AG10803 (cell line): ENCODE measurements at regions not wholly inside any gene's neighbourhood (a gene's known extent, or its start where the extent isn't known, plus 50 kb on each side); places are given as distances from the start of the nearest gene placed in this dataset.
"Not testable (repeated sequence)": the region's sequence is repeated elsewhere in the genome, so short reads cannot be mapped to it uniquely, and the experiment has no call there.

ENCODE experiments used
- DNase-seq: peaks from one replicate; pipeline ENCODE4 v3.0.0; 2010; ENCODE audit warnings: low read depth
- H3K4me3 ChIP-seq: 2 replicates; pipeline ENCODE4 v1.5.1; 2011; ENCODE audit warnings: mild to moderate bottlenecking, low read length, control low read depth
- TF ChIP-seq, protein P1 (sequence below): conservative IDR thresholded peaks from 2 replicates; pipeline ENCODE4 v1.5.1; 2011; ENCODE audit warnings: mild to moderate bottlenecking, low read length, control low read depth, inconsistent platforms

DNA sequence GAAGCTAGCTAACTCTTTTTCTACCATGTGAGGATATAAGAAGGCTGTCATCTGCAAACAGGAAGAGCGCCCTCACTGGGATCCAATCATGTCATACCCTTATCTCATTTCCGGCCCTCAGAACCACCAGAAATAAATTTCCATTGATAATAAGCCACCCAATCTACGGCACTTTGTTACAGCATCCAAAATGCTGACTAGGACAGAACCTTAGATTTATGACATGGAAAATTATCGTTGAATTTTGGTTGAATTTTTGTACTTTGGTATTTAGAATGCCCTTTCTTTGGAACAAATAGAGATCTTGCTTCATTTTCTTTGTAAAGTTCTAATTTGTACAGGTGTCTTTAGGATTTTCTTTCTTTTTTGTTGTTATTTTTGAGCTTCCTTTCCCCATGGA lies 53.3 kb upstream of the CYLC2 start:
- TF ChIP-seq, protein P1, sequence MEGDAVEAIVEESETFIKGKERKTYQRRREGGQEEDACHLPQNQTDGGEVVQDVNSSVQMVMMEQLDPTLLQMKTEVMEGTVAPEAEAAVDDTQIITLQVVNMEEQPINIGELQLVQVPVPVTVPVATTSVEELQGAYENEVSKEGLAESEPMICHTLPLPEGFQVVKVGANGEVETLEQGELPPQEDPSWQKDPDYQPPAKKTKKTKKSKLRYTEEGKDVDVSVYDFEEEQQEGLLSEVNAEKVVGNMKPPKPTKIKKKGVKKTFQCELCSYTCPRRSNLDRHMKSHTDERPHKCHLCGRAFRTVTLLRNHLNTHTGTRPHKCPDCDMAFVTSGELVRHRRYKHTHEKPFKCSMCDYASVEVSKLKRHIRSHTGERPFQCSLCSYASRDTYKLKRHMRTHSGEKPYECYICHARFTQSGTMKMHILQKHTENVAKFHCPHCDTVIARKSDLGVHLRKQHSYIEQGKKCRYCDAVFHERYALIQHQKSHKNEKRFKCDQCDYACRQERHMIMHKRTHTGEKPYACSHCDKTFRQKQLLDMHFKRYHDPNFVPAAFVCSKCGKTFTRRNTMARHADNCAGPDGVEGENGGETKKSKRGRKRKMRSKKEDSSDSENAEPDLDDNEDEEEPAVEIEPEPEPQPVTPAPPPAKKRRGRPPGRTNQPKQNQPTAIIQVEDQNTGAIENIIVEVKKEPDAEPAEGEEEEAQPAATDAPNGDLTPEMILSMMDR, result no peak
- no peak overlapping the region for H3K4me3 ChIP-seq
- DNase-seq, result no peak

- TF ChIP-seq, protein P1, result no peak
- H3K4me3 ChIP-seq, result no peak overlapping the region
- DNase-seq, result no peak
These were observed 72.6 kb upstream of the CYLC2 start for GRCh38 chr9:102922526-102922925.

GRCh38 chr9:102911185-102911584 lies 83.9 kb upstream of the CYLC2 start:
- DNase-seq, result no peak
- H3K4me3 ChIP-seq, result no peak overlapping the region
- TF ChIP-seq, protein P1, result no peak

DNA sequence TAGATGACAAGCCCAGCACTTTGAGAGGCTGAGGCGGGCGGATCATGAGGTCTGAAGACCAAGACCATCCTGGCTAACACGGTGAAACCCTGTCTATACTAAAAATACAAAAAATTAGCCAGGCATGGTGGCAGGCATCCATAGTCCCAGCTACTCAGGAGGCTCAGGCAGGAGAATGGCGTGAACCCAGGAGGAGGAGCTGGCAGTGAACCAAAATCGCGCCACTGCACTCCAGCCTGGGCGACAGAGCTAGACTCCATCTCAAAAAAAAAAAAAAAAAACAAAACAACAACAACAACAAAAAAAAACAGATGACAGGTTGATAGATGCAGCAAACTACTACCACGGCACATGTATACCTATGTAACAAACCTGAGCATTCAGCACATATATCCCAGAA lies 89.3 kb upstream of the CYLC2 start:
- H3K4me3 ChIP-seq, DNase-seq: not testable (repeated sequence)

GRCh38 chr9:102892025-102892424 lies 103.1 kb upstream of the CYLC2 start:
- no peak for DNase-seq
- TF ChIP-seq, protein P1, result no peak
- no peak overlapping the region for H3K4me3 ChIP-seq

GRCh38 chr9:102888747-102889146 lies 106.4 kb upstream of the CYLC2 start:
- DNase-seq, H3K4me3 ChIP-seq: not testable (repeated sequence)

DNA sequence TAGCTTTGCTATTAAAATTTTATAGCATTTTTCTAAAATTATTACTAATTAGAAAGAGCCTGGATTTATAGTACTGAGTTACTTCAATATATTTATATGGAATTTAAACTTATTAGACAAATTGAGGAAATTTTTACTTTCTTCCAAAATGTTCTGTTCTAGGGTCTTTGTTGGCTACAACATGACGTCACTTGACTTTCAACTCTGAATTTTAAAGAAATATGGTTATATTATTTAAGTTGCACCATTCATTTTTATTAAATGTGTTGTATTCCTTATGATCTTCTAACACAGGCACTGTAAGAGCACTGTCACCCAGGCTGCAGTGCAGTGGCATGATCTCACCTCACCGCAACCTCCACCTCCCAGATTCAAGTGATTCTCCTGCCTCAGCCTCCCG lies 119.4 kb upstream of the CYLC2 start:
- TF ChIP-seq, protein P1, result no peak
- DNase-seq, result no peak
- no peak overlapping the region for H3K4me3 ChIP-seq

GRCh38 chr9:102867488-102867887 lies 127.6 kb upstream of the CYLC2 start:
- TF ChIP-seq, protein P1, result no peak
- H3K4me3 ChIP-seq, result no peak overlapping the region
- no peak for DNase-seq
